ENCODE measurements at regions not wholly inside any gene's neighbourhood (a gene's known extent, or its start where the extent isn't known, plus 50 kb on each side); places are given as distances from the start of the nearest gene placed in this dataset.

DNA sequence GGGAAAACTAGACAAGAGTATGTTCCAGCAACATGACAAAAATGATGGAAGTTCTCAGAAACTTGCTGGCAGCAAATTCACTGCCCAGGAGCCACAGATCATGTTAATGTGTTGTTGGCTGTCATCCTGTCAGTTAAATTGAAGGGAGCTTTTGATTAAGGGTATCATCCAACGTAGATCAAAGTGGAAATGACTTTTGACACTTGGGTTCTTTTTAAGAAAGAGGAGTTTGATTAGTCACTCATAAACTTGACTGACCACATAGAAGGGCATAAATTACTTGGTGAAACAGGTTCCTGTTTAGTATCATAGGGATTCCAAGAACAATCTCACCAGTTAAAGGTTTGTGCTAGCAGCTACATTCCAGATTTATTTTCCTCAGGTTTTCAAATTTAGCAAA, 288.7 kb downstream of the CSNK1G3 start:
- TF ChIP-seq CTCF (conservative IDR thresholded peaks at IDR 0.05; ENCODE audit: low read length): no peak
- no peak for TF ChIP-seq EZH2phosphoT487 (IDR thresholded peaks at IDR 0.05; ENCODE audit: borderline replicate concordance, low read depth, low read length)
